ENCODE measurements at regions not wholly inside any gene's neighbourhood (a gene's known extent, or its start where the extent isn't known, plus 50 kb on each side); places are given as distances from the start of the nearest gene placed in this dataset.
"Not testable (repeated sequence)": the region's sequence is repeated elsewhere in the genome, so short reads cannot be mapped to it uniquely, and the experiment has no call there.

DNA sequence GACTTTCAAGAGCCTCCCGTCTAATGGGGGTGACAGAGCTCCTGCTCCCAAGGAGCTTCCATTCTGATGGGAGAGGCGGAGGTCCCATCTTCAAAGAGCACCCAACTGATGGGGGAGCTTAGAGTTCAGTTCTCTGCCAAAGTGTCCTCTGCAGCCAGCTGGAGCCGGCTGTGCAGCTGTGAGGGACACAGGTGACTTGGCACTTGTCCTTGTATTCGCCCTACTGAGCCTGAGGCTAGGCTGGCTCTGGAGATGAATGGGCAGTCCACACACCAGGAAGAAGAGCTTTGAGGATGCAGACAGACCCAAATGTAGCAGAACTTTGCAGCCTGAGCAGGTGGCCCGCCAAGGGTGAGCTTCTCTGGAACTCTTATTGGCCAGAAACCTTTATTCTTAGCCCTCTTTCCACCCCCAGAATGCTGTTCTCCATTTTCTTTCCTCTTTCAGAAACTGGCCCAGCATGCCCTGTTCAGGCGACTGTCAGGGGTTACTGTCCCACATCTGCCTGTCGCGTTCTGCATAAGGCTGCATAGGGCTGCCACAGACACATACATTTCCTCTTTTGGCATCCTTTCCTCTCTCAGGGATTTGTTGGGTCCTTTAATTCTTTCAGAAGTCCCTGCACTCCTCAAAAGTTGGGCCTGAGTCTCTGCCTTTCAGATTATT lies 108.7 kb upstream of the LRFN2 start:
- DNase-seq (ENCODE audit: low read depth in 2 of 3, low spot score in 2 of 3) = no peak

DNA sequence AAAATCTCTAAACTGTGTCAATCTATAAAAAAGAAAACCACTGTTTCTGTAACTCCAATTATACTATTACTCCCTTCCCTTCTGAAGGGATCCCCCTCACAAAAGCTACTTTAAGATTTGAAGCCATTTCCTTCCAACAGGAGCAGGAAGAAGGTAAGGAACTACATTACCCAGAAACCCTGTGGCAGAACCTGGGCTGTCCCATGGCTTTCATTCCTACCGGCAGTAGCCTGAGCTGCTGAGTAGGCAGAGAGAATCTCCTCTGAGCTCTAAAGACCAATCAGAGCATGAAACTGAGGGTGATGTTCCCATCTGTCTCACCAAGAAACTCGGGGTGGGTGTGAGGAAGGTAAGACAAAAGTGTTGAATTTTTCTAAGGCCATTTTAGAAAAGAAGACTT lies 108.0 kb upstream of the LRFN2 start:
- no peak for DNase-seq (ENCODE audit: low read depth in 2 of 3, low spot score in 2 of 3)

DNA sequence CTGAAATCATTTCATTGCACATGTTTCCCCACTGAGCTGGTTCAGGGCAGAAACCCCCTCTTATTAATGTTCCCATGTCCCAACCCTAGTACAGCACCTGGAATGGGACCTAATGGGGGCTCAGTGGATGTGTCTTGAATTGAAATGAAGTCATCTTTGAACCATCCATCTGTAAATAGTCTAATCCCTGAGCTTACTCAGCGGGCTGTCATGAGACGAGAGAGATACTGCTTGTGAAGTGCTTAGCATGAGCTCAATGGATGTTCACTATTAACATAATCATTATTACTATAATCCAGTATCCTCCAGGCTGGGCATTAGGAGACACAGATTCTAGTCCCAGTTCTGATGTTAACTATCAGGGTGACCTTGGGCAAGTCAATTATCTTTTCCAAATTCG lies 106.6 kb upstream of the LRFN2 start:
- DNase-seq (ENCODE audit: low read depth in 2 of 3, low spot score in 2 of 3) = no peak

DNA sequence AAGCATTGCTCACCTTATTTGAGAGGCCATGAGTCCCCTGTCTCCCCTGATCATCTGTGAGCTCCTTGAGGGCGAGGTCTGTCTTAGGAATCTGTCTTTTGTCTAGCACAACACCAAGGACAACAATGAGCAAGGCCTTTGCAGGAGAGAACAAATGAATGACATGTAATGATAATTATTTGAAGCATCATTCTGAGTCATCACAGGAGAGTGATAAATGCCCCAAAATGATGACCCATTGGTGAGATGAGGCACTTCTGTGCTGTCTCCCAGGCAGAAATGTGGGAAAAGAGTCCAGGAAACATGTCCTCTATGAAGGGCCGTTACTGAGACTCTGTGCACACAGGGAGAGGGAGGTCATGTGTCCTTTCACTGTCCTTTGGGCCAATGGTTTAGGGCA lies 105.2 kb upstream of the LRFN2 start:
- DNase-seq (ENCODE audit: low read depth in 2 of 3, low spot score in 2 of 3) = no peak

DNA sequence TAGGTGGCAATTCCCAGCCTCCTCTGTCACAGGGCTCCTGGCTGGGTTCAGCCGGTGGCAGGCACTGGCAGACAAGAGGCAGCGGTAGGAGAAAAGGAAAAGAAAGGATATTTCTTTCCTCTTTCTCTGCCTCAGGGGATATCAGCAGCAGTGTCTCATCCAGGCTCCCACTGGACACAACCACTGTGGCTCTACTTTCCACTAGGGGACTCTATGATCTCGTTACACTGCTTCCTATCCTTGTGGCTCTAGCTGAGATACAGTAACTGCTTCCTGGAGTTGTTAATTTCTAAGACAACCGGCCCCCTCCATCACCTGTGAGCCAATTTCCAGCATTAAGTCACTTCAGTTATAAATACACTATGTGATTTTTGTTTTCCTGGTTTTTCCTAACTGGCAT lies 102.0 kb upstream of the LRFN2 start:
- no peak for DNase-seq (ENCODE audit: low read depth in 2 of 3, low spot score in 2 of 3)

DNA sequence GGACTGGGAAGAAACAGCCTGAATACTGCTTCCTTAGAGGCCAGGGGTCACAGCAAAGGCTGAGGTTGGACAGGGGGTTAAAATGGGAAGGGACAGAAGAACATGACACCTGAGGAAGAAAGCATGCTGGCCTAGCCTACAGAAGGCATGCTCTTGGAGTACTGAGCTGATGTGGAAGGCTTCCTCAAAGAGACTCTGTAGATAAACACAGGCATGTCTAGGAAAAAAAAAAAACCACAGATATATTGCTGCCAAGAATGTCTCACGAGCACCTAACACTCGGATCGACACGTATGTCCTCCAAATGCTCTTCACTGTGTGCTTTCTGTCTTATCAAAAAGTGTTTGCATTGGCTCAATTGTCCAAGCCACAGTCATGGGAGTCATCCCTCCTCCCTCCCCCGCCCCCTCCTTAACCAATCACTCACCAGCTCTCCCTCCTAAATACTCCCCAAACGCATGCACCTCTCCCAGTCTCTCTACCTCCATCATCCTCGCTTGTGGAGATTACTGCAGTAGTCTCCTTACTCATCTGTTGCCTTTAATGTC lies 101.1 kb upstream of the LRFN2 start:
- no peak for DNase-seq (ENCODE audit: low read depth in 2 of 3, low spot score in 2 of 3)

DNA sequence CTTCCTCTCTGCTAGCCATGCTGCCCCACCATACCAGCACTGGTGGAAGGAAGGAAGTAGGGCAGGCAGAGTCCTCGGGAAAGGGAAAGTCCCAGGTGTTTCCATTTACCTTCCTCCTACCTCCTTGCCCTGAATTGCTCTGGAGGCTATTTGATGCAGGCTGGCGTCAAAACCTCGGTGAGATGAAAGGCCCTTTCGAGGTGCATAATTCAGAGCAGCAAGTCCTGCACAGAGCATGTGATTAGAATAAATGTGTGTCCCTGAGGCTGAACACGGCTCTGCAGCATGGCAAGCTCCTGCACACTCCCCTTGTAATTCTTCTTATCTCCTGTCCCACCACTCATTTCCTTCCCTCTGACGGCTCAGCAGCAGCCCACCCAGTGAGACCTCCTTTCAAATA lies 98.7 kb upstream of the LRFN2 start:
- no peak for DNase-seq (ENCODE audit: low read depth in 2 of 3, low spot score in 2 of 3)

DNA sequence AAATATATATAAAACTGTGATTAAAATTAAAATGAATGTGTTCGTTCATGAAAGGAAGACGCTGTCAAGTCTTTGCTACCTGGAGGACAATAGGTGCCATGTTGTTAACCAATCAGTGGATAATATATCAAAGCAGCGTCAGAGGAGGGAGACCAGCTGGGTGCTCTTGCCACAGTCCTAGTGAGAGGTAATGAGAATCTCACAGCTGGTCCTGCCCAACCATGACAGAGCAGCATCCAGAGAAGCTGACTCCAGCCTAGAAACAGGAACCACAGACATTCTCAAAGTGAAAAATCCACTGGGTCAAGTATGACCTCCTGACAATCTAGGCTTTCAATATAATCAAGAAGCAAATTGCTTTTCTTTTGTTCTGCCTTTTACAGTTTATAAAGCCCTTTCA lies 94.5 kb upstream of the LRFN2 start:
- DNase-seq (ENCODE audit: low read depth in 2 of 3, low spot score in 2 of 3) = no peak

DNA sequence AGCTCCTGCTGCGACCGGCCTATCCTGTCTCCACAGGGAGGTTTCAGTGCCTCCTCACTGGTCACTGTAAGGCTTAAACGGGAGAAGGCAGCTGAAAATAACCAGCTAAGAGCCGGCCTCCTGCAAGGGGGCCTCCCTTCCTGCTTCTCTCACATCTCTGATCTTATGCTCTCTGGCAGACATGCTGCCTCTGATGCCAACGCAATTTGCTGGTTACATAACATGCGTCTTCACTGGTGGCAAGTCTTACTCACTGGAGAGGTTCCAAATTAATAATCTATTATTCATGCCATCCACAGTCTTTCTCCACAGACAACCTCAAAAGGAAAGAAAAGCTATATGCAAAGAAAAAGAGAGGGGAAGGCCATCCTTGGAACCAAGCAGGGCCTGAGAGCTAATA lies 91.8 kb upstream of the LRFN2 start:
- no peak for DNase-seq (ENCODE audit: low read depth in 2 of 3, low spot score in 2 of 3)

DNA sequence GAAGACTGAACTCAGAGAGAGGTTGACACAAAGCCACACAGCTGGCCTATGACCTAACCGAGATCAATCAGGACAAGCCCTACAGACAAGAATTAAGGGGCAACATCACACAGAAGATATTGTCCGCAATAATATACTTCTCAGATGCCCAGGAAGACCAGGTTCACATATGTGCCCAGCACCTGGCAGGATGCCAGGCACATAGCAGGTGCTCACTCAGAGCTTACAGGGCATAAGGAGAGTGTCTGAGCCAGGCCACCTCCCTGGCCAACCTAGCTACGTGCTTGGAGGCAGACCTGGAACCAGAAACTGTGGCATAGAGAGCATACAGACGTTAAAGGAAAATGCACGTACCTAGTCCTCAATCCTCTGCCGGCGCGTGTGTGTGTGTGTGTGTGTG lies 87.0 kb upstream of the LRFN2 start:
- DNase-seq (ENCODE audit: low read depth in 2 of 3, low spot score in 2 of 3) = no peak

DNA sequence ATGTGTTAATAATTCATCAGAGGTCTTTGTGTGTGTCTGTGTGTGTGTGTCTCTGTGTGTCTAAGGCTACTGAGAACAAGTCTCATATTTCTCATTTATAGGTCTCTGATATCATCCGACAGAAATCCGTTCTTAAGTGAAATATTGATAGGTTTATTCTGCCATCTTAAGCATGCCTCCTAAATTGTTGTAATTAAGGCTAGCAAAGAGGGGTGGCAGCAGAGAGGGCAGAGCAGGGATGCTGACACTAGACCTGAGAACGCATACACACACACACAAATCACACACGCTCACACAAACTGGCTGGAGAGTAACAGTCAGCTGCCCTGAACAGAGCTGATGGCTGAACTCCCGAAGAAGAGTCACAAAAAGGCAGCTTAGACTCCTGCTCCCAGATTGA lies 84.9 kb upstream of the LRFN2 start:
- DNase-seq (ENCODE audit: low read depth in 2 of 3, low spot score in 2 of 3) = no peak

DNA sequence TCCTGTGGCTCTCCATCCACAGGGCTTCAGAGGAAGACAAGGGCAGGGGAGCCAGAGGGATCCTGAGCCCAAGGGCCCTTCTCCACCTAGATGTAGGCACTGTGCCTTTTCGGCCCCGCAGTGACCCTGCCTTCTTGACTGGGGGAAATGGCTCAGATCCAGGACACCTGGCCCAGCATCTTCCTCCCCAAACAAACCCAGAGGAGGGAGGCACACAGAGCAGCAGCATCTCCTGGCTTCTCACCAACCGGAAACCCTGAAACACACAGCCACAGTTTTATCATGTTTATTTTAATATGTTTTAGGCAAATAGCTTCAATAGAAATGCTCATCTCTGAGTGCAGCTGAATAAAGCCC lies 84.5 kb upstream of the LRFN2 start:
- DNase-seq (ENCODE audit: low read depth in 2 of 3, low spot score in 2 of 3) = no peak

DNA sequence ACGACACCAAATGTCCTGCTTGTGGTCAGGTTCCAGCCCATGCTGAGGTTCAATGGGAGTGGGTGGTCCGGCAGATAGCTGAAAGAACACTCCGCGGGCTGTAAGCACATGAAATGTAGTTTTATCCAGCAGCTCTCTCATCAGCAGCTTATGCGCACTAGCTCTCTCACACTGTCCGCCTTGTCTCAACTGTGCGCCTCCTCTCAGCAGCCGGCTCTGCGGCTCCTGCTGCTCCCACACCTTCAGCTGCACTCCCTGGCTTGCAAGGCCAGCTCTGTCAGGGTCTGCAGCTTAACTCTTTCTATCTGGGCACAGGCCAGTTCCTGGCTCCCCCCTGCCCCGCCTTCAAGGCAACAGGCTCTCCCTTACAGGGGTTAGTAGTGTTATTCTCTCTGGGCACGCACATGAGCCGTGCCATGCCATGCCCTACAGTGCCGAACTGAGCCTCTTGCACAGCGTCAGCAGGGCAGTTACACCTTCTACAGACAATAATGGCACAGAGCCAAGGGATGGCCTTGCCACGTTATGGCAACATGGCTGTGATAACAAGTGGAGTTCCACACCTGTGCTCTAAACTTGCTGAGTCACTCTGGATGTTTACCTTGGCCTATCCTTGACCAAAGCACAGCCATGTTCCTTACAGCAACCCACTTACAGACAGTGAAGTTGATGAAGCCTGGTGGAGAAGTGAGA lies 84.0 kb upstream of the LRFN2 start:
- DNase-seq (ENCODE audit: low read depth in 2 of 3, low spot score in 2 of 3) = no peak

DNA sequence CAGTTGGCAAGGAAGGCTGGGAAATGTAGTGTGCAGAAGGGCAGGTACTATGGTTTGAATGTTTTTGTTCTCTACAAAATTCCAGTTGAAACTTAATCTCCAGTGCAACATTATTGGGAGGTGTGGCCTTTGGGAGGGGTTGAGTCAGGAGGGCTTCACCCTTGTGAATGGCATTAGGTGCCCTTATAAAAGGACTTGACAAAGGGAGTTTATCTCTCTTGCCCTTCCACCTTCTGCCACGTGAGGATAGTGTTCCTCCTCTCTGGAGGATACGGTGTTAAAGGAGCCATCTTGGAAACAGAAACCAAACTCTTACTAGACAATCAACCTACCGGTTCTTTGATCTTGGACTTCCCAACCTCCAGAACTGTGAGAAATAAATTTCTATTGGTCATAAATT lies 82.2 kb upstream of the LRFN2 start:
- no peak for DNase-seq (ENCODE audit: low read depth in 2 of 3, low spot score in 2 of 3)

DNA sequence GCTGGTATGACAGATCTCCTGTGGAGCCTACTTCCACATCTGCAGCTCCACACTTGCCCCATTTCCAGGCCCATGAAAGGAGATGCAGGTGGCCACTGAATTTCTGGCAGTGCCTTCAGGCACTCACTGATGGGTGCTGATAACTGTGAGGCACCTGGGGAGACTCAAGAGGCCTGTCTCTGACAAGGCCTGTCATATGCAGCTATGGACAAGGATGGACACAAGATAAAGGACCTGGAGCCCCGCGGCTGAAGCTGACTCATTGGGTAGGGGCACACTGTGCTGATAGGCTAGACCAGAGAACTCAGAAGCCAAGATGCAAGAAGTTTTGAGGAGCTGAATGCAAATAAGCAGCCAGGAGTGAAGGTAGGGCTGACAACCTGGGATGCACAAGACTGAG lies 81.0 kb upstream of the LRFN2 start:
- DNase-seq (ENCODE audit: low read depth in 2 of 3, low spot score in 2 of 3) = no peak

DNA sequence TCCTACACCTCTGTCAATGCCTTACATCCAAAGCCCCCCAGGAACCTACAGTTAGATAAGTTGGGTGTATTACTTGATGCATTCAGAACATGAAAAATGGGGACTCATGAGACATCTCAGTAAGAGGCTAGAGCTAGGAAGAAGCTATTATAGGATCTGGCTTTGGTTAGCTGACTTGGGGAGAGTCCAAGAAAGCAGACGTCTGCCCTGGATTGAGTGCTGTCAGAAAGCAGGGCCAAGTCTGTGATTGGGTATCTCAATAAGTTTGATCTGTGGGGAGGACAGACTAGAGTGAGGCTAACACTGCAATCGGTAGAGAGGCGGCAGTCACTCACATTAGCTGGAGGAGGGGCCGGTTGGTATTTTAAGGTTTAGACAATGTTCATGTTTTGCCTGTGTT lies 79.4 kb upstream of the LRFN2 start:
- DNase-seq (ENCODE audit: low read depth in 2 of 3, low spot score in 2 of 3) = no peak

DNA sequence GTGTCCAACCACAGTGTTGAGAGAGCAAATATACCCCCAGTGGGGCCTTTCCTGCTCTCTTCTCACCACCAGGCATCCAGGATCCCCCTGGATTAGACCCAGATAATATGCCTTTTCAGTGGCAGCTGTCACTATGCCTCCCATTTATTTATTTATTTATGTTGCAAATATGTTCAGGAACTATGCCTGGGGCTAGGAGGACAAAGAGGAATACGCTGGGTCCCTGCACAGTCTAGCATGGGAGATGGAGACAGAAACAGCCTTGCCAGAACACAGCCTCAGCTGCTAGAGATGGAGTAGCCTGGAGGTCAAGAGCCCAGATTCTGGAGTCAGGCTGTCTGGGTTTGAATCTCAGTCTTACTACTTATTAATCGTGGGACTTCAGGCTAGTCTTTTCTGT lies 74.6 kb upstream of the LRFN2 start:
- no peak for DNase-seq (ENCODE audit: low read depth in 2 of 3, low spot score in 2 of 3)

DNA sequence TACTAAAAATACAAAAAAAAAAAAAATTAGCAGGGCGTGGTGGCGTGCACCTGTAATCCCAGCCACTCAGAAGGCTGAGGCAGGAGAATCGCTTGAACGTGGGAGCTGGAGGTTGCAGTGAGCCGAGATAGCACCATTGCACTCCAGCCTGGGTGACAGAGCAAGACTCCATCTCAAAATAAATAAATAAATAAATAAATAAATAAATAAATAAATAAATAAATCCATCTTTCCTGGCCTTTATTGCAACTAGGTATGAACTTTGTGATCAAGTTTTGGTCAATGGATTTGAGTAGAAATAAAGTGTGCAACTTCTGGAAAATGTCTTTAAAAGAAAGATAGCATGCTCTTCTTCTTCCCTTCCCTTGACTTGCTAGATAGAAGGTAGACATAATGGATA lies 69.6 kb upstream of the LRFN2 start:
- DNase-seq (ENCODE audit: low read depth in 2 of 3, low spot score in 2 of 3) = not testable (repeated sequence)

DNA sequence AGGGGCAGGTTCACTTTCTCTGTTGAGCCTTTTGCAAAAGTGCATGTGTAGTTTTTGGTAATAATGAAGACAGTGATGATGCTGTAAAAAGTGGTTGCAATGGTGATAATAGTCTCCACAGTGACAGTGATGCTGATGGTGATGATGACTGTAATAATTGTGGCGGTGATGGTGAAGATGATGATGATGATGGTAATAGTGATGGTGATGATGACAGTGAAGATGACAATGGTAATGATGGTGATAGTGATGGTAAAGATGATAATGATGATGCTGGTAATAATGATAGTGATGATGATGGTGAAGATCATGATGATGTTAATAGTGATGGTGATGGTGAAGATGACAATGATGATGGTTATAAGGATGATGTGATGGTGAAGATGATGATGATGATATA lies 67.7 kb upstream of the LRFN2 start:
- no peak for DNase-seq (ENCODE audit: low read depth in 2 of 3, low spot score in 2 of 3)

DNA sequence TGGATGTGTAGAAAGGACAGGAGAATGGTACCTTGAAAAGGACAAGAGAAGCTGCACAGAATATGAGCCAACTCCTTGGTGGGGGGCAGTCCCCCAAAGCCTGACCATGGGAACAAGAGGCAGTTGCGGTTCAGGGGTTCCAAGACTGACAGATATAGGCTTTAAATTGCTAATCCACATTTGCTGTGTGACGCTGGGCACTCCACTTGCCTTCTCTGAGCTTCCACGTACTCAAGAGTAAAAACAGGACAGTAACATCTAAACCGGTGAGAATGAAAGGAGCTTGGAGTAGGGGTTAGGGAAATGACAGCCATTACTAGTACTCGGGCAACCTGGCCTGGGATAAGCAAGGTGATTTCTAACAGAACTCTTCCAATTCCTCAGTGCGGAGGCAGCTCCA lies 57.9 kb upstream of the LRFN2 start:
- DNase-seq (ENCODE audit: low read depth in 2 of 3, low spot score in 2 of 3) = no peak

DNA sequence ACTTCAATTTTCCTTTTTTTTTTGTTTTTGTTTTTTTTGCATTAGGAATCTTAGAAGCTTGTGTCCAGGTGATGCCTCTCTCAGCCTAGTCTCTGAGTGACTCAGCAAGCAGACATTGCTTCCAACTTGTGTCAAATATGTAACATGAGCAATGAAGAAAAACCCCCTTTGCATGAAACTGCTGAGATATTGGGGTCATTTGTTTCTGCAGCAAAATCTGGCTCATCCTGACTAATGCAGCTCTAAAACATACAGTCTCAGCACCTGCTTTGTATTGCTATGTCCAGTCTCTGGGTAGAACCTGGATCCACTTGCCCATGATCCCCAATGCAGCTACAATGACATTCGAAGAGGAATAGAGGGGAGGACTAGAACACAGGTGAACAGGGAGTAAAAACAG lies 55.7 kb upstream of the LRFN2 start:
- DNase-seq (ENCODE audit: low read depth in 2 of 3, low spot score in 2 of 3) = no peak

DNA sequence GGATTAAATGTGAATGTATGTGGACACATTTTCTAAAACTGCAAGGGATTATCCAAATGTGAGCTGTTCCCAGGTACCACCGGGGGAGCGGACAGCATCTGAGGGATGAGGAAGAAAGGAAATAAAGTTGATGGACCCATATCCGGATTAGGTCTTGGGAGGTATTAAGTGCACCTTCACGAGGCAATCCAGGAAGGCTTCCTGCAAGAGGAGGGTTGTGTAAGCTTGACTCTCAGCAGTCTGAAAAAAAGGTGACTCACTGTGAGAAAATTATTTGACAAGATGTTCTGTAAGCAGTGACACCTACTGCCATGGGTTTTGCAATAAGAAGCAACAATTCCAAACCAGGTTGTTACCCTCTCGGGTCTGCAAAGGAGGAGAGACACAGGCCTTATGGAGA lies 55.0 kb upstream of the LRFN2 start:
- DNase-seq (ENCODE audit: low read depth in 2 of 3, low spot score in 2 of 3) = no peak

DNA sequence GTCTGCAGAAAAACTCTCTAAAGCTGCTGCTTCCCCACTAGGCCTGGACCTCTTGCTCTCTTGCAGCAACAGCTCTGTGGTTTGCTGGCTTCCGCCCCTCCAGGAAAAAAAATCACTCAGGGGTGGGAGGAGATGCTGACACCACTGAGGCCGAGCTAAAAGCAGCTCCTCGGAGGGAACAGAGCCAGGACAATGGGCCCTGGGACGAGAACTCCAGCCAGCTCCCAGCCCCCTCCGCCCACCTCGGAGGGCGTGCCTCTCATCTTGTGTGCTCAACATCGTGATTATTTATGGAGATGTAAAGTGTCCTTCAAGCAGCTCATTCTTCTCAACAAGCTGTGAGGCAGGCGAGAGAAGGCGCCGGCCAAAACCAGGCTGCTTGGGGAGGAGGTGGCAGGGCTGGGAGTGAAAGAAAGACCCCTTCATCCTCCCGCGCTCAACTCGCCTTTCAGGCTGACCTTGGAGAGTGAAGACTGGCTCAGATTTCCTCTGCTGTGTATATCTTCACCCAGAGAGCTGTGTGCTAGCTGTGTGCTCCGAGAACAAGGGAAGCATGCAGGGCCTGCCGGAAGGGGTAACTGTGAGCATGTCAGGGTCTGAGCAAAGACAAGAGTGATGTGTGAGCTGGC lies 53.5 kb upstream of the LRFN2 start:
- no peak for DNase-seq (ENCODE audit: low read depth in 2 of 3, low spot score in 2 of 3)
